HG03469 (cell line): ENCODE measurements at regions not wholly inside any gene's neighbourhood (a gene's known extent, or its start where the extent isn't known, plus 50 kb on each side); places are given as distances from the start of the nearest gene placed in this dataset.
"Not testable (repeated sequence)": the region's sequence is repeated elsewhere in the genome, so short reads cannot be mapped to it uniquely, and the experiment has no call there.

ENCODE experiments used
- ATAC-seq: cut with Tn5 transposase; IDR thresholded peaks from one replicate; pipeline ENCODE4 v1.9.1; 2021; ENCODE audit warnings: mild to moderate bottlenecking, moderate library complexity, moderate number of reproducible peaks; ENCODE audit not compliant: unreplicated experiment

- no peak for ATAC-seq
Observed at GRCh38 chr3:153785901-153786300, 335.3 kb upstream of the ARHGEF26 start.

GRCh38 chr3:153789380-153789779 lies 331.8 kb upstream of the ARHGEF26 start:
- ATAC-seq, result no peak

- not testable (repeated sequence) for ATAC-seq
Observed at GRCh38 chr3:153797056-153797455, 324.1 kb upstream of the ARHGEF26 start.

GRCh38 chr3:153809097-153809496 lies 312.1 kb upstream of the ARHGEF26 start:
- ATAC-seq, result no peak

- ATAC-seq, result no peak
Observed at GRCh38 chr3:153818338-153818737, 302.9 kb upstream of the ARHGEF26 start.

GRCh38 chr3:153820035-153820434 lies 301.2 kb upstream of the ARHGEF26 start:
- no peak for ATAC-seq

GRCh38 chr3:153828346-153828745 lies 292.8 kb upstream of the ARHGEF26 start:
- not testable (repeated sequence) for ATAC-seq

GRCh38 chr3:153829606-153830170 lies 291.5 kb upstream of the ARHGEF26 start:
- no peak for ATAC-seq

GRCh38 chr3:153830552-153830951 lies 290.6 kb upstream of the ARHGEF26 start:
- no peak for ATAC-seq

- no peak for ATAC-seq
Observed at GRCh38 chr3:153835540-153835939, 285.6 kb upstream of the ARHGEF26 start.

- no peak for ATAC-seq
Observed at GRCh38 chr3:153840487-153840886, 280.7 kb upstream of the ARHGEF26 start.

GRCh38 chr3:153843994-153844393 lies 277.2 kb upstream of the ARHGEF26 start:
- no peak for ATAC-seq

- no peak for ATAC-seq
Observed at GRCh38 chr3:153845311-153845710, 275.9 kb upstream of the ARHGEF26 start.

- ATAC-seq, result no peak
Observed at GRCh38 chr3:153848702-153849101, 272.5 kb upstream of the ARHGEF26 start.

- ATAC-seq, result no peak
Observed at GRCh38 chr3:153852355-153852754, 268.8 kb upstream of the ARHGEF26 start.

- no peak for ATAC-seq
Observed at GRCh38 chr3:153853163-153853562, 268.0 kb upstream of the ARHGEF26 start.

- ATAC-seq, result no peak
Observed at GRCh38 chr3:153855772-153856171, 265.4 kb upstream of the ARHGEF26 start.

- no peak for ATAC-seq
Observed at GRCh38 chr3:153856932-153857331, 264.3 kb upstream of the ARHGEF26 start.

- ATAC-seq, result no peak
Observed at GRCh38 chr3:153864793-153865192, 256.4 kb upstream of the ARHGEF26 start.

- ATAC-seq, result no peak
Observed at GRCh38 chr3:153866901-153867300, 254.3 kb upstream of the ARHGEF26 start.

GRCh38 chr3:153874348-153874747 lies 246.8 kb upstream of the ARHGEF26 start:
- ATAC-seq, result not testable (repeated sequence)

GRCh38 chr3:153880493-153880892 lies 240.7 kb upstream of the ARHGEF26 start:
- ATAC-seq, result no peak

GRCh38 chr3:153881201-153881600 lies 240.0 kb upstream of the ARHGEF26 start:
- no peak for ATAC-seq
